ENCODE measurements at regions not wholly inside any gene's neighbourhood (a gene's known extent, or its start where the extent isn't known, plus 50 kb on each side); places are given as distances from the start of the nearest gene placed in this dataset.

- no peak overlapping the region for H3K27ac Mint-ChIP-seq
- H3K4me3 Mint-ChIP-seq = no peak overlapping the region
- TF ChIP-seq CTCF (IDR thresholded peaks at IDR 0.05) = no peak
- H3K9me3 Mint-ChIP-seq = peaks cover 2% of the 10 kb centered on the region; the same call in 1 of the 2 replicates
- peaks cover 2% of the 10 kb centered on the region for H3K27me3 Mint-ChIP-seq (ENCODE audit: insufficient read depth)
- H3K36me3 Mint-ChIP-seq (ENCODE audit: low read depth) = no peaks in the 10 kb centered on the region
- no peaks in the 10 kb centered on the region for H3K4me1 Mint-ChIP-seq (ENCODE audit: low read depth)
- DNase-seq = no peak
Measured at GRCh38 chr11:127340438-127340837, 339.9 kb upstream of the KIRREL3 start.

DNA sequence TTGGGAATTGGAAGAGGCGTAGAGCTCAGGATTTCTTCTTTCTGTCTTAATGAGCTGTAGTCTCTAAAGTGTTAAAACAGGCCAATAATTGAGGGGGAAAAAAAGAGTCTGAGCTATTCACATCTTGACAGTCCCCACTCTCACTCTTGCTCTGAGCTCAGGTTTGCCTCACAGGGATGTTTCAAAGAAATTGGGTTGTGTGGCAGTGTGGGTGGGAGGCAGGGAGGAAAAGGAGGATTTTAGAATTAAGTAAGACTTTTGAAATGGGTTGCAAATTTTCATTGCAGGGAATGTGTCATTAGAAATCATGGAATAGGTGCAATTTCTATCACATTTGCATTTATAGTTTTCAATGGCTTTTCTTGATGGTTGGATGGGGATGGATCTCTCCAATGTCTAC is 338.8 kb upstream of the KIRREL3 start:
- Mint-ChIP-seq H3K4me1 (ENCODE audit: low read depth) (no peaks in the 10 kb centered on the region), H3K27me3 (ENCODE audit: insufficient read depth) (peaks cover 2% of the 10 kb centered on the region), H3K27ac (no peak overlapping the region), H3K36me3 (ENCODE audit: low read depth) (no peaks in the 10 kb centered on the region), H3K4me3 (no peak overlapping the region), H3K9me3 (peaks cover 4% of the 10 kb centered on the region; the same call in 1 of the 2 replicates)
- no peak for DNase-seq
- no peak for TF ChIP-seq CTCF (IDR thresholded peaks at IDR 0.05)

GRCh38 chr11:127338380-127339259 is 338.1 kb upstream of the KIRREL3 start:
- no peak for DNase-seq
- no peak overlapping the region for H3K4me3 Mint-ChIP-seq
- no peak overlapping the region for H3K27ac Mint-ChIP-seq
- no peak for TF ChIP-seq CTCF (IDR thresholded peaks at IDR 0.05)
- no peaks in the 10 kb centered on the region for H3K4me1 Mint-ChIP-seq (ENCODE audit: low read depth)
- H3K36me3 Mint-ChIP-seq (ENCODE audit: low read depth) = no peaks in the 10 kb centered on the region
- peaks cover 4% of the 10 kb centered on the region; the same call in 1 of the 2 replicates for H3K9me3 Mint-ChIP-seq
- peaks cover 2% of the 10 kb centered on the region for H3K27me3 Mint-ChIP-seq (ENCODE audit: insufficient read depth)

DNA sequence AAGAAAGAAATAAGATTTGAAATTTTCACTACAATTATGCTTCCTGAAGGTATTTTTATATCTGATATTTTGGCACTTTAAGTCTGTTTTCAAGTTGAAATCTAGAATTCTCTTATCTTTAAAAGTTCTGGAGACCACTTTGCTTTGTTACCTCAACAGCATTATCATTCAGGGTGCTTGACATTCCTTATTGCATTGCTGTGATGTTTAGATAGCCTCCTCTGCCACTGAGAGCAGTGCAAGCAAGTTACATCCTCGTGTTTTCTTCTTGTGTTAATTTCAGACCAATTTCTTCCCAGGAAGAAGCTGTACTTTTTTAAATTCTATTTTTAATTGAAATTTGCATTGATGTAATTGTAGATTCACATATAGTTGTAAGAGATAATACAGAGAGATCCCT is 333.9 kb upstream of the KIRREL3 start:
- Mint-ChIP-seq H3K9me3 (peaks cover 10% of the 10 kb centered on the region), H3K36me3 (ENCODE audit: low read depth) (no peaks in the 10 kb centered on the region; the same call in 1 of the 2 replicates), H3K4me1 (ENCODE audit: low read depth) (no peaks in the 10 kb centered on the region), H3K27me3 (ENCODE audit: insufficient read depth) (no peaks in the 10 kb centered on the region), H3K4me3 (no peak overlapping the region), H3K27ac (no peak overlapping the region)
- DNase-seq = no peak
- TF ChIP-seq CTCF (IDR thresholded peaks at IDR 0.05) = no peak

DNA sequence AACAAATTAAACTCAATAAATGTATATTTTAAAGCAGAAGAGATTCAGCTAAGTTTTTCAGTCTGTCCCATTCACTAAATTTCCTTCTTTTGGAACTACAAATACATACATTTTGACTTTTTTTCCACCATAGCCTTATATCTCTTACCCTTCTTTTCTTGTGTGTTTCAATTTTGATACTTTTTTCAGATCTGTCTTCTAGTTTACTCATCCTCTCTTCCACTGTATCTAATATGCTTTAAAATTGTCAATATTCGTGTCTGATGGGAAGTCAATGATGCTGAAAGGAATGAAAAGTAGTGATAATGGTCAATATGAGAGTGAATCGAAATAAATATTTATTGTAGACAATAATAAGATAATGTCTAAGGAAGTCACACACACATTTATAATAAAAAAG is 332.3 kb upstream of the KIRREL3 start:
- H3K4me1 Mint-ChIP-seq (ENCODE audit: low read depth) = no peaks in the 10 kb centered on the region
- no peaks in the 10 kb centered on the region for H3K27me3 Mint-ChIP-seq (ENCODE audit: insufficient read depth)
- peaks cover 10% of the 10 kb centered on the region for H3K9me3 Mint-ChIP-seq
- DNase-seq = no peak
- no peaks in the 10 kb centered on the region; the same call in 1 of the 2 replicates for H3K36me3 Mint-ChIP-seq (ENCODE audit: low read depth)
- TF ChIP-seq CTCF (IDR thresholded peaks at IDR 0.05) = no peak
- no peak overlapping the region for H3K27ac Mint-ChIP-seq
- no peak overlapping the region for H3K4me3 Mint-ChIP-seq
